Osteoblast (primary cell): ENCODE measurements at regions not wholly inside any gene's neighbourhood (a gene's known extent, or its start where the extent isn't known, plus 50 kb on each side); places are given as distances from the start of the nearest gene placed in this dataset.

Experiments
- DNase-seq: peaks from one replicate; pipeline ENCODE4 v3.0.0; 2011; ENCODE audit warnings: low spot score, mixed read lengths; ENCODE audit not compliant: insufficient read length; ENCODE audit errors: missing footprints
- H2AFZ ChIP-seq: 2 replicates; pipeline ENCODE4 v1.6.0; 2011; ENCODE audit warnings: mild to moderate bottlenecking, low read length
- H3K27ac ChIP-seq: 2 replicates; pipeline ENCODE4 v1.5.1; 2011; ENCODE audit warnings: mild to moderate bottlenecking, low read depth, low read length, moderate library complexity
- H3K27me3 ChIP-seq: 2 replicates; pipeline ENCODE4 v1.6.0; 2012; ENCODE audit warnings: mild to moderate bottlenecking, control low read depth, inconsistent platforms, low read length, moderate library complexity; ENCODE audit not compliant: insufficient read depth
- H3K36me3 ChIP-seq: 2 replicates; pipeline ENCODE4 v1.5.1; 2011; ENCODE audit warnings: mild to moderate bottlenecking, low read length, control low read depth, moderate library complexity; ENCODE audit not compliant: insufficient read depth
- H3K4me1 ChIP-seq: 2 replicates; pipeline ENCODE4 v1.5.1; 2011; ENCODE audit warnings: mild to moderate bottlenecking, low read length, control low read depth, moderate library complexity; ENCODE audit not compliant: insufficient read depth
- H3K4me2 ChIP-seq: 2 replicates; pipeline ENCODE4 v1.6.0; 2011; ENCODE audit warnings: mild to moderate bottlenecking, low read length; ENCODE audit not compliant: insufficient read depth
- H3K4me3 ChIP-seq: fragments of 200-600 bp; sonication (generic); 3 replicates; pipeline ENCODE4 v1.5.1; 2012; ENCODE audit warnings: mild to moderate bottlenecking, low read length, inconsistent platforms; ENCODE audit not compliant: insufficient read depth
- H3K79me2 ChIP-seq: 2 replicates; pipeline ENCODE4 v1.6.0; 2012; ENCODE audit warnings: mild to moderate bottlenecking, low read length, control low read depth, inconsistent platforms; ENCODE audit not compliant: insufficient read depth
- H3K9me3 ChIP-seq: 2 replicates; pipeline ENCODE4 v1.5.1; 2011; ENCODE audit warnings: low read depth, low read length, control low read depth
- H4K20me1 ChIP-seq: 2 replicates; pipeline ENCODE4 v1.6.0; 2012; ENCODE audit warnings: mild to moderate bottlenecking, low read length, control low read depth; ENCODE audit not compliant: insufficient read depth
- TF ChIP-seq, protein P1 (sequence below): IDR thresholded peaks from 2 replicates; pipeline ENCODE4 v1.5.1; 2011; ENCODE audit warnings: mild to moderate bottlenecking, low read depth, low read length, moderate library complexity; ENCODE audit errors: extremely low read depth

- no peak for DNase-seq
- TF ChIP-seq, protein P1, sequence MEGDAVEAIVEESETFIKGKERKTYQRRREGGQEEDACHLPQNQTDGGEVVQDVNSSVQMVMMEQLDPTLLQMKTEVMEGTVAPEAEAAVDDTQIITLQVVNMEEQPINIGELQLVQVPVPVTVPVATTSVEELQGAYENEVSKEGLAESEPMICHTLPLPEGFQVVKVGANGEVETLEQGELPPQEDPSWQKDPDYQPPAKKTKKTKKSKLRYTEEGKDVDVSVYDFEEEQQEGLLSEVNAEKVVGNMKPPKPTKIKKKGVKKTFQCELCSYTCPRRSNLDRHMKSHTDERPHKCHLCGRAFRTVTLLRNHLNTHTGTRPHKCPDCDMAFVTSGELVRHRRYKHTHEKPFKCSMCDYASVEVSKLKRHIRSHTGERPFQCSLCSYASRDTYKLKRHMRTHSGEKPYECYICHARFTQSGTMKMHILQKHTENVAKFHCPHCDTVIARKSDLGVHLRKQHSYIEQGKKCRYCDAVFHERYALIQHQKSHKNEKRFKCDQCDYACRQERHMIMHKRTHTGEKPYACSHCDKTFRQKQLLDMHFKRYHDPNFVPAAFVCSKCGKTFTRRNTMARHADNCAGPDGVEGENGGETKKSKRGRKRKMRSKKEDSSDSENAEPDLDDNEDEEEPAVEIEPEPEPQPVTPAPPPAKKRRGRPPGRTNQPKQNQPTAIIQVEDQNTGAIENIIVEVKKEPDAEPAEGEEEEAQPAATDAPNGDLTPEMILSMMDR = no peak
Measured at GRCh38 chr13:58087566-58087965, 456.0 kb downstream of the PCDH17 start.

GRCh38 chr13:58093394-58093793, 461.9 kb downstream of the PCDH17 start:
- Histone ChIP-seq H3K4me2 (no peak overlapping the region), H3K79me2 (no peaks in the 10 kb centered on the region), H3K36me3 (no peaks in the 10 kb centered on the region), H4K20me1 (no peaks in the 10 kb centered on the region), H3K4me1 (no peaks in the 10 kb centered on the region), H3K4me3 (no peak overlapping the region), H3K9me3 (peaks cover 8% of the 10 kb centered on the region), H3K27me3 (no peaks in the 10 kb centered on the region), H2AFZ (no peak overlapping the region), H3K27ac (no peak overlapping the region)
- DNase-seq = no peak
- TF ChIP-seq, protein P1 = no peak

More at GRCh38 chr13:58087566-58087965, 456.0 kb downstream of the PCDH17 start:
- Histone ChIP-seq H3K36me3 (no peaks in the 10 kb centered on the region), H3K4me3 (no peak overlapping the region), H2AFZ (no peak overlapping the region), H3K4me2 (no peak overlapping the region), H3K27me3 (no peaks in the 10 kb centered on the region), H3K27ac (no peak overlapping the region), H3K79me2 (no peaks in the 10 kb centered on the region), H3K4me1 (no peaks in the 10 kb centered on the region), H3K9me3 (peaks cover 4% of the 10 kb centered on the region), H4K20me1 (no peaks in the 10 kb centered on the region)

- Histone ChIP-seq H3K9me3 (peaks cover 8% of the 10 kb centered on the region), H3K4me1 (no peaks in the 10 kb centered on the region), H3K27me3 (no peaks in the 10 kb centered on the region), H3K4me2 (no peak overlapping the region), H2AFZ (no peak overlapping the region), H3K27ac (no peak overlapping the region), H3K36me3 (no peaks in the 10 kb centered on the region), H3K79me2 (no peaks in the 10 kb centered on the region), H4K20me1 (no peaks in the 10 kb centered on the region), H3K4me3 (no peak overlapping the region)
- no peak for DNase-seq
- TF ChIP-seq, protein P1 = no peak
Measured at GRCh38 chr13:58097831-58098230, 466.3 kb downstream of the PCDH17 start.

DNA sequence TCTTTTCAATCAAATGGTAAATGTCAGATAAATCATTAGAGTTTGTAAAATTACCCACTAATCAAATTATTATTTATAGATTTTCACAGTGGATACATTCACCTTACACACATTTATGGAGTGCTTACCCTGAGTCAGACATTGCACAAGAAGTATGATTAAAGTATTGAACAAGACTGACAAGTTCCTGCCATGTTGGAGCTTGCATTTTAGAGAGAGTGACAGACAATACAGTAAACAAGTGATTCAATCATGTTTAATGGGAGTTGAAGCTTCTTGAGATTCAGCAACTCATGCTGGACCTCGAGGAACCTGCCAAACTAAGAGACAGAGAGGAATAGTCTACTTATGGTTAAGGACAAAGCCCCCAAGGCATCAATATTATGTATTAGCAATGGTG, 487.8 kb downstream of the PCDH17 start:
- Histone ChIP-seq H3K9me3 (peaks cover 3% of the 10 kb centered on the region), H4K20me1 (no peaks in the 10 kb centered on the region), H3K27ac (no peak overlapping the region), H3K4me3 (no peak overlapping the region), H3K4me1 (no peaks in the 10 kb centered on the region), H2AFZ (no peak overlapping the region), H3K36me3 (no peaks in the 10 kb centered on the region), H3K4me2 (no peak overlapping the region), H3K27me3 (no peaks in the 10 kb centered on the region), H3K79me2 (no peaks in the 10 kb centered on the region)
- no peak for DNase-seq
- TF ChIP-seq, protein P1 = no peak
